ENCODE measurements at regions not wholly inside any gene's neighbourhood (a gene's known extent, or its start where the extent isn't known, plus 50 kb on each side); places are given as distances from the start of the nearest gene placed in this dataset.

GRCh38 chr4:29199025-29199424 is 1521.1 kb upstream of the PCDH7 start:
- Histone ChIP-seq H3K36me3 (ENCODE audit: insufficient read depth, low read length) (no peaks in the 10 kb centered on the region), H2AFZ (ENCODE audit: low read depth, low read length) (no peak overlapping the region), H3K27me3 (ENCODE audit: insufficient read depth, low read length) (no peaks in the 10 kb centered on the region), H3K9me3 (ENCODE audit: insufficient read depth, low read depth, low read length) (no peaks in the 10 kb centered on the region), H3K4me1 (ENCODE audit: insufficient read depth, low read length) (no peaks in the 10 kb centered on the region), H3K79me2 (ENCODE audit: insufficient read depth, low read length) (no peaks in the 10 kb centered on the region), H3K27ac (ENCODE audit: low read depth, low read length) (no peak overlapping the region), H3K9ac (ENCODE audit: low read length) (no peak overlapping the region), H3K4me2 (ENCODE audit: low read length) (no peak overlapping the region), H3K4me3 (ENCODE audit: insufficient read depth, low read depth, low read length) (no peak overlapping the region), H4K20me1 (ENCODE audit: insufficient read depth, low read length) (no peaks in the 10 kb centered on the region)
- no peak for TF ChIP-seq EZH2 (IDR thresholded peaks at IDR 0.05; ENCODE audit: insufficient read depth, low read length)
- no peak for TF ChIP-seq CTCF (IDR thresholded peaks at IDR 0.05; ENCODE audit: insufficient read depth, low read depth, low read length)
- FAIRE-seq (no peak), DNase-seq (ENCODE audit: low read depth) (no peak)
- Mint-ChIP-seq H3K4me3 (ENCODE audit: unreplicated experiment) (no peak overlapping the region), H3K36me3 (ENCODE audit: low read depth, unreplicated experiment) (no peaks in the 10 kb centered on the region), H3K27me3 (ENCODE audit: low read depth, unreplicated experiment) (no peaks in the 10 kb centered on the region), H3K9me3 (ENCODE audit: unreplicated experiment) (no peaks in the 10 kb centered on the region), H3K4me1 (ENCODE audit: low read depth, unreplicated experiment) (no peaks in the 10 kb centered on the region), H3K27ac (ENCODE audit: unreplicated experiment) (no peak overlapping the region)

- no peaks in the 10 kb centered on the region for H3K4me1 Mint-ChIP-seq (ENCODE audit: low read depth, unreplicated experiment)
- Histone ChIP-seq H3K79me2 (ENCODE audit: insufficient read depth, low read length) (no peaks in the 10 kb centered on the region), H3K9ac (ENCODE audit: low read length) (no peak overlapping the region), H3K4me3 (ENCODE audit: insufficient read depth, low read depth, low read length) (no peak overlapping the region), H3K4me2 (ENCODE audit: low read length) (no peak overlapping the region), H3K9me3 (ENCODE audit: insufficient read depth, low read depth, low read length) (no peaks in the 10 kb centered on the region), H3K27me3 (ENCODE audit: insufficient read depth, low read length) (no peaks in the 10 kb centered on the region), H3K4me1 (ENCODE audit: insufficient read depth, low read length) (no peaks in the 10 kb centered on the region), H2AFZ (ENCODE audit: low read depth, low read length) (no peak overlapping the region), H3K27ac (ENCODE audit: low read depth, low read length) (no peak overlapping the region), H4K20me1 (ENCODE audit: insufficient read depth, low read length) (no peaks in the 10 kb centered on the region), H3K36me3 (ENCODE audit: insufficient read depth, low read length) (no peaks in the 10 kb centered on the region)
- TF ChIP-seq EZH2 (IDR thresholded peaks at IDR 0.05; ENCODE audit: insufficient read depth, low read length) (no peak), CTCF (IDR thresholded peaks at IDR 0.05; ENCODE audit: insufficient read depth, low read depth, low read length) (no peak)
- FAIRE-seq (no peak), DNase-seq (ENCODE audit: low read depth) (no peak)
- H3K27ac Mint-ChIP-seq (ENCODE audit: unreplicated experiment): no peak overlapping the region
- no peaks in the 10 kb centered on the region for H3K9me3 Mint-ChIP-seq (ENCODE audit: unreplicated experiment)
- H3K27me3 Mint-ChIP-seq (ENCODE audit: low read depth, unreplicated experiment): no peaks in the 10 kb centered on the region
- no peaks in the 10 kb centered on the region for H3K36me3 Mint-ChIP-seq (ENCODE audit: low read depth, unreplicated experiment)
- H3K4me3 Mint-ChIP-seq (ENCODE audit: unreplicated experiment): no peak overlapping the region
These were observed 1520.7 kb upstream of the PCDH7 start for GRCh38 chr4:29199485-29199884.

GRCh38 chr4:29213020-29213419 is 1507.1 kb upstream of the PCDH7 start:
- H3K4me3 Mint-ChIP-seq (ENCODE audit: unreplicated experiment): no peak overlapping the region
- H4K20me1 ChIP-seq (ENCODE audit: insufficient read depth, low read length): no peaks in the 10 kb centered on the region
- DNase-seq (ENCODE audit: low read depth) (no peak), FAIRE-seq (no peak)
- no peak overlapping the region for H2AFZ ChIP-seq (ENCODE audit: low read depth, low read length)
- H3K4me1 Mint-ChIP-seq (ENCODE audit: low read depth, unreplicated experiment): no peaks in the 10 kb centered on the region
- H3K9me3 ChIP-seq (ENCODE audit: insufficient read depth, low read depth, low read length): no peaks in the 10 kb centered on the region
- no peak overlapping the region for H3K4me3 ChIP-seq (ENCODE audit: insufficient read depth, low read depth, low read length)
- H3K9ac ChIP-seq (ENCODE audit: low read length): no peak overlapping the region
- no peaks in the 10 kb centered on the region for H3K27me3 ChIP-seq (ENCODE audit: insufficient read depth, low read length)
- no peak for TF ChIP-seq CTCF (IDR thresholded peaks at IDR 0.05; ENCODE audit: insufficient read depth, low read depth, low read length)
- no peak for TF ChIP-seq EZH2 (IDR thresholded peaks at IDR 0.05; ENCODE audit: insufficient read depth, low read length)
- H3K36me3 ChIP-seq (ENCODE audit: insufficient read depth, low read length): no peaks in the 10 kb centered on the region
- no peak overlapping the region for H3K27ac ChIP-seq (ENCODE audit: low read depth, low read length)
- no peaks in the 10 kb centered on the region for H3K79me2 ChIP-seq (ENCODE audit: insufficient read depth, low read length)
- no peak overlapping the region for H3K4me2 ChIP-seq (ENCODE audit: low read length)
- no peaks in the 10 kb centered on the region for H3K4me1 ChIP-seq (ENCODE audit: insufficient read depth, low read length)
- H3K27ac Mint-ChIP-seq (ENCODE audit: unreplicated experiment): no peak overlapping the region
- H3K9me3 Mint-ChIP-seq (ENCODE audit: unreplicated experiment): no peaks in the 10 kb centered on the region
- no peaks in the 10 kb centered on the region for H3K36me3 Mint-ChIP-seq (ENCODE audit: low read depth, unreplicated experiment)
- H3K27me3 Mint-ChIP-seq (ENCODE audit: low read depth, unreplicated experiment): no peaks in the 10 kb centered on the region

Data from astrocyte (in vitro differentiated cells and primary cell).